ENCODE measurements at regions not wholly inside any gene's neighbourhood (a gene's known extent, or its start where the extent isn't known, plus 50 kb on each side); places are given as distances from the start of the nearest gene placed in this dataset.
A peak's percentile ranks its signal among the peaks of the same experiment; 100 is the strongest.

GRCh38 chr4:27276307-27277073 lies 415.8 kb downstream of the STIM2 start:
- DNase-seq: no peak

- no peak for DNase-seq
These were observed 418.2 kb downstream of the STIM2 start for GRCh38 chr4:27278615-27279375.

DNA sequence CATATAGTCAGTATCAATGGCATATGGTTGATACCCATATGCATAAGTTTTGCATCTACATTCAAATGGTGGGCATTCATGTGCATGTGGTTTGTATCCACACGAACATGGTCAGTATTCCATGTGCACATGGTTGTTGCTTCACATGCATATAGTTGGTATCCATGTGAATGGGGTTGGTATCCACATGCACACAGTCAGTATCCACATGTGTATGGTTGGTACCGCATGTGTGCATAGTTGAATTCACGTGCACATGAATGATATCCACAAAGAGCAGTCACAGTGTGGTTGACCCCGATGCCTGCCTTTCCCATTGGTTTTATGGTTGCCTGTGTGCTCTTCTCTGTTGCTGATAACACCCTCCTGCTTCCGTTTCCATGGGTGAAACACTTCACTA lies 427.9 kb downstream of the STIM2 start:
- no peak for DNase-seq

DNA sequence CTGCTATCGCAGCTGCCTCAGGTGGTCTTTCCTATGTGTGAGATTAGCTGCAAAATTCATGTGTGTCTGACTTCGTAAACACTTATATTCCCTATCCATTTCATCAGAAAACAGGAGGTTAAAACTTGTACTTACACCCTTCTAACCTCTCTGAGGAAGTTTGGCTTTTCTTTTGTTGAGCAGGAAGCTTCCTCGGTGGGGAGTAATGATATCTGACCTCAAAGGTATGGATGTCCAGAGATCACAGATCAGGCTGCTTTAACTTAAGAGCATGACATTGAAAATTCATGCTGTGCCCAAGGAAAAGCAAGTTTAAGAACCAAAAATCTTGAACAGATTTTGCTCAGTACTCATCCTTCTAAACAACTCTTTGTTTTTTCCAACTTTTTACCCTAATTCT lies 429.1 kb downstream of the STIM2 start:
- no peak for DNase-seq

- DNase-seq: no peak
These were observed 433.2 kb downstream of the STIM2 start for GRCh38 chr4:27293831-27294230.

GRCh38 chr4:27304751-27305150 lies 444.1 kb downstream of the STIM2 start:
- no peak for DNase-seq

- no peak for DNase-seq
These were observed 444.6 kb downstream of the STIM2 start for GRCh38 chr4:27305246-27305645.

DNA sequence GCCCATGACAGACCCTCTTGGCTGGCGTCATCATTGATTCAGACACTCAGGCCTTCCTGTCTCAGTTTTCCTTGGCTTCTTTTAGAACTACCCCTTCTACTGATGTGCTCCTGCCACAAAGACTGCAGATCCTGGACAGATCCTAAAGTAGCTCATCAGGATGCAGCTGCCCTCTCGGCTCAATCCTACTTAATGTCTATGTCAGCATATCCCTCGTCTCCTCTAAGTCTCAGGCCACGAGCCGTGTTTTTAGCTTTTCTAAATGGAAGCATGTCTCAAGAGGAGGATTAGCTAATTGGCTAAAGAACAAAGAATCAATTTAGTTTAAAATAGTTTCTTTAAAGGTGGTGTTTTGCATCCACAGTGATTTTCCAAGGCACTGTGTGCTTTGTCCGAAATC lies 447.7 kb downstream of the STIM2 start:
- DNase-seq: no peak

- DNase-seq: no peak
These were observed 455.0 kb downstream of the STIM2 start for GRCh38 chr4:27315625-27316024.

- no peak for DNase-seq
These were observed 455.5 kb downstream of the STIM2 start for GRCh38 chr4:27316176-27316575.

DNA sequence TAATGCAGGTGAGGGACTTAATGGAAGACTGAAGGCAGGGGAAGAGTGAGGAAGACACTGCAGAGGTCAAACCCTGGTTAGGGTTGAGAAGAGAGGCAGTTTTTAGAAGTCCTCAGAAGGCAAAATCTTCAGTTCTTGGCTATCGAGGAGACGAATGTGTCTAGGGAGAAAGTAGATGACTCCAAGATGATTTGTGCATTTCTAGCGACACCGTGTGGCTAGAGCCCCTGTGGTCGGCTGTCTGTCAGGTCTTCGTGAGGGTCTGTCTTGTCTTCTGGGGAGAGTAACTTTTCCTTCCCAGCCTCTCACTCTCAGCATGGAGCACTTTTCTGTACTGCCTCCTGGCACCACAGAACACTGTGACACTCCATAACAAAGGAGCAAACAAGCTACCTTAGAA lies 458.1 kb downstream of the STIM2 start:
- peak in 1 of 2 donors; percentile 29 for DNase-seq

- no peak for DNase-seq
These were observed 466.4 kb downstream of the STIM2 start for GRCh38 chr4:27326991-27327390.

DNA sequence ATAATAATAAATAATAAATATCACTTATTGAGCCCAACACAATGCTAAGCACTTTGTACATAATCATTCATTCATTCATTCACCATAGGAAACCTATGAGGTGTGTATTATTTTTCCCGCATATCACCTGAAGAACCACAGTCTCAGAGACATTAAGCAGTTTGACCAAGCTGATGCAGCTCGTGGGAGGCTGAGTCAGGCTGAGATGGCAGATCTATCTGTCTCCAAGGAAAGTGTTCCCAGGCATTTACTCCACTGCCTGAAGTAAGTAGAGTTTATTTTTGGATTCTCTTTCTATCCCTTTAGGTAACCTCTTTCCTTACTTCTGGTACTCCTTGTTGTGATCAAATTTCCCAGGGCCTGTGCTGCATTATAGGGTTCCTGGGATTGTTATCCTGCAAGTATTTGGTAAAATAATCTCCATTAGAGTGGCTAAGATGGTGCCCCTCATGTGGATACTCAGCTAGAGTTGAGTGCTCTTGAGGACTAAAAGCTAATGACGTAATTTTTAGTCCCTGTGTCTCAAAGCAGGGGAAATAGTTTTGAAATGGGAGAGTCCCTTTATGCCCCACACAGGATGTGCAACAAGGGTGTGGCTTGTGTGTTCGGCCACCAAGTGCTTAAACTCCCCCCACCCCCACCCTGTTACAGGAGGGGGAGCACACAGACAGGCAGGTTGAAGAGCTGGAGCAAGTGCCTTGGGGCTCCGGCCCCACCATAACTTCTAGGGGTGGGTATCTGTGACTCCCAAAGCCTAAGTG lies 467.0 kb downstream of the STIM2 start:
- peak; percentile 10 to 11 for DNase-seq

DNA sequence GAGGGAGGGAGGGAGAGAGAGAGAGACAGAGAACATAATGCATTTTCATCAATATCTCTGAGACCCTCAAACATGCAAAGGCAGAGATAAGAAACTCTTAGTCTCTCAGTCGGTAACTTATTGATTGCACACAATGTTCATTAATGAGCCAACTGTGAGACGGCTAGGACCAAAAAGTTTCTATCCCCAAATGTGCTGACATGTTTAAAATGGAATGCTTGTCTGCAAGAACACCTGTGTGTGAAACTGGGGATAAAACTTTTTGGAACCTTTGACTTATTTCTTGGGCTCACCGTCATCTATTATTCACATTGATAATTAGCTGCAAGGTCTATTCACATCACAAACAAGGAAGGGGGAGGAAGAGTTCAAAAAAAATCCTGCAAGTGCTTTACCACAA lies 477.9 kb downstream of the STIM2 start:
- DNase-seq: no peak

DNA sequence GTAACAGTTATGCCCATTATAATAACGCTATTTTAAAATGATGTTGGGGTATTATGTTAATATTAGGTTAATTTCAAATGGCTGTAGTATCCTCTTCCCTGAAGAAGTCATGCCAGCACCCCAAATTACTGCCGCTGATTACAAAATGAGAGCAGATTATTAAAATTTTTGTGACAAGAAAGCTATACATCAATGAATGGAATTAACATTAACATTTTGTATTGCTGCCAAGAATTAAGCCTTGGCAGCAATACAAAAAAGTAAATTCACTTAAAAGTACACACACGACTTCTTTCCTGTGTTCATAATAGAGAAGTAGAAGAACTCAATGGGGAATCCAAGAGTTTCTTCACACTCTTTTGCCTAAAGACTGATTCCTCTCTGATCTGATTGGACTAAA lies 482.8 kb downstream of the STIM2 start:
- no peak for DNase-seq

GRCh38 chr4:27350161-27350560 lies 489.5 kb downstream of the STIM2 start:
- no peak for DNase-seq

GRCh38 chr4:27357283-27357682 lies 496.6 kb downstream of the STIM2 start:
- DNase-seq: no peak

DNA sequence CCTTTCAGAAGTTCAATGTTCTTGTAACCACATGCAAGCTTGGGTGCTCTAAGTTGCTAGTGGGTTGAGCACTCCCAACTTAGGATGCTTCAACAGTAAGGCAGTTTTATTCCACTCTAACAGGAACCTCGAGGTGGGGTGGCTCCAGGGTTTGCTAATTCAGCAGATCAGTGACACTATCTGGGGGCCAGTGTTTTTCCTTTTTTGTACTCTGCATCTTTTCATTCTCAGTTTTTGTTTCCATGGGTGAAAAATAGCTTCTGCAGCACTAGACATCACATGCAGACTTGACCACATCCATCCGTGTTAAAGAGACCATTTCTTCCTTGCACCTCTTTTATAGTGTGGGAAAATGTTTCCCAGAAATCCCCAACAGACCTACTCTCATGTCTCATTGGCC lies 497.6 kb downstream of the STIM2 start:
- no peak for DNase-seq

- no peak for DNase-seq
These were observed 499.5 kb downstream of the STIM2 start for GRCh38 chr4:27360131-27360530.

DNA sequence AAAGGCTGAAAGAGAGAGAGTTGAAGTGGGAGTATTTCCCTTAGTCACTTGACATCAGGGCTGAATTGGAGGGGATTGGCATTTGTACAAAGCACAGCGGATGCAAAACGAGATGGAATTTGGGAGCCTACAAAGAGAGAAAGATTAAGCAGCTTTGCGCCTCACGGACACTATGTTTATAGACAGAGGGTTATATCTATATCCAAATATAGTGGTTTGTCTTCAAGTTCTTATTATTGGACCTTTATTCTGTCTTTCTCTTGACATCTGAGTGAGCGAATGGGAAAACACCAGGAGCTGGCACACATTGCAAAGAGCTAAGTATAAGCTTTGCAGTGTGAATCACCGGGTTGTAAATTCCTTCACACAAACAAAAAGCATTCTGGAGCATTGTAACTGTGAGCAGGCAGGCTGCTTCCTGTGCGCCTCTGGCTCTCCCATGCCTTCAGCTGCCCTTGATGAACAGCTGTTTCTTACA lies 500.2 kb downstream of the STIM2 start:
- no peak for DNase-seq

DNA sequence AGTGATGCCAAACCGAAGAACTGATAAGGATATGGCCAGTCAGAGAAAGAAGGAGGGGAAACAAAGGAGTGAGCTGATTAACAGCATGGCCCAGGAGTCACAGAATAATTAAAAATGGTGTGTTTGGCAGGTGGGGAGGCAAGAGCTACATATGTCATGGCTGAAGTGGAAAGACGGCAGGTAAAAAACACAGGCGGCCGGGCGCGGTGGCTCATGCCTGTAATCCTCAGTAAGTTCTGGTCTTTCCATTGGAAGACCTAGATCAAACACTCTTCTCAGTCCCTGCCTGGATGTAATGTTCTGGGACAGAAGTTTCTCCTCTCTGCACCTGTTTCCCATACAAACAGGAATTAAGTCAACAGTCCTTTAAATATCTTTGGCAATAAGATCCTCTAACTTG lies 503.9 kb downstream of the STIM2 start:
- no peak for DNase-seq

DNA sequence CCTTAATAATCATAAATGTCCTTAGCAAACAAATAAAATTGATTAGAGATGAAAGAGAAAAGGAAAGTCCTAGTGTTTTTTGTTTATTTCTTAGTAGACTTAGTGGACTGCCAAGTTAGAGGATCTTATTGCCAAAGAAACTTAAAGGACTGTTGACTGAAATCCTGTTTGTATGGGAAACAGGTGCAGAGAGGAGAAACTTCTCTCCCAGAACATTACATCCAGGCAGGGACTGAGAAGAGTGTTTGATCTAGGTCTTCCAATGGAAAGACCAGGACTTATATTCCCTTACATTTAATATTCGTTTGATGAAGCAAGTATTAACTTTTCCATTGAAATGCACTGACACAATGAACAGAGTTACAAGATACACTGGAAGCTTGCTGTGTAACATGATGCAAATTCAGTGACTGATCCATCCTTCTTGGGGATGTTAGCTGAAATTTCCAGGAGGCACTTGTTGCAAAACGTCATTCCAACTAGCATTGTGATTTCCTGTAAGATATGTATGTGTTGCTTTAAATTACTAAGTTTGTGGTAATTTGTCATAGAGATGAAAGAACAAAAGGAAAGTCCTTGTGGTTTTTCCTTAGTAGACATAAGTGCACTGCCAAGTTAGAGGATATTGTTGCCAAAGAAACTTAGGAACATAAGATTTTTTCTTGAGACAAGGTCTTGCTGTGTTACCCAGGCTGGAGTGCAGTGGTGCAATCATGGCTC lies 505.6 kb downstream of the STIM2 start:
- no peak for DNase-seq

DNA sequence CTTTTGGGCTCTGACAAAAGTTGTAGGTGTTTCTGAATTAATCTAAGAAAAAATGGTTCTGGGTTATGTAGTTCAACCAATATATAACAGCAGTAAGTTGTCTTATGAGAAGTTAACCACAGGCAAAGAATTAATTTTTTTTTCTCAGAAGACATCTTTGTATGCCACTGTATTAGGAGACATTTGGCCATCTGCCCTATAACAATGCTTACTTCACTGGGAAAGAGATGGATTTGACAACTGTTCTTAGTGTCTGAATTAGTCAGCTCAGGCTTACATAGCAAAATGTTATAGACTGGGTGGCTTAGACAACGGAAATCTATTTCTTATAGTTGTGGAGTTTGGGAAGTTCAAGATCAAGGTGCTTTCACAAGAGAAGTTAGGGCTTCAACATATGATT lies 508.1 kb downstream of the STIM2 start:
- no peak for DNase-seq
